DOHH2 (cell line): ENCODE measurements at regions not wholly inside any gene's neighbourhood (a gene's known extent, or its start where the extent isn't known, plus 50 kb on each side); places are given as distances from the start of the nearest gene placed in this dataset.

Experiments
- H3F3A ChIP-seq: fragments of 200-600 bp; sonication (generic), shearing (Covaris generic); 2 replicates; pipeline ENCODE4 v1.6.0; 2016; ENCODE audit warnings: antibody characterized with exemption, mild to moderate bottlenecking; ENCODE audit not compliant: control insufficient read depth, insufficient read depth
- H3K27ac ChIP-seq: fragments of 200-600 bp; sonication (generic); 2 replicates; pipeline ENCODE4 v1.5.1; 2014; ENCODE audit warnings: low read depth, mild to moderate bottlenecking, low read length, moderate library complexity
- H3K27me3 ChIP-seq: fragments of 200-600 bp; sonication (generic); 2 replicates; pipeline ENCODE4 v1.6.1; 2014; ENCODE audit warnings: mild to moderate bottlenecking, low read length, mixed read lengths; ENCODE audit not compliant: control insufficient read depth
- H3K36me3 ChIP-seq: fragments of 200-600 bp; sonication (generic); 2 replicates; pipeline ENCODE4 v1.6.1; 2014; ENCODE audit warnings: mild to moderate bottlenecking, low read length, moderate library complexity, mixed read lengths; ENCODE audit not compliant: control insufficient read depth
- H3K4me1 ChIP-seq: fragments of 200-600 bp; sonication (generic); 2 replicates; pipeline ENCODE4 v1.6.1; 2014; ENCODE audit warnings: mild to moderate bottlenecking, low read length, mixed read lengths; ENCODE audit not compliant: control insufficient read depth
- H3K4me2 ChIP-seq: fragments of 200-600 bp; sonication (generic); 2 replicates; pipeline ENCODE4 v1.6.0; 2014; ENCODE audit warnings: mild to moderate bottlenecking, low read length, moderate library complexity
- H3K4me3 ChIP-seq: fragments of 200-600 bp; sonication (generic); 2 replicates; pipeline ENCODE4 v1.5.1; 2014; ENCODE audit warnings: mild to moderate bottlenecking, low read length, mixed read lengths
- H3K79me2 ChIP-seq: fragments of 200-600 bp; sonication (generic); 2 replicates; pipeline ENCODE4 v1.6.1; 2014; ENCODE audit warnings: mild to moderate bottlenecking, low read length, mixed read lengths; ENCODE audit not compliant: control insufficient read depth
- H3K9me2 ChIP-seq: fragments of 200-600 bp; sonication (generic); replicated peaks from 2 replicates; pipeline ENCODE4 v1.6.1; 2014; ENCODE audit warnings: mild to moderate bottlenecking, low read length, mixed read lengths; ENCODE audit not compliant: control insufficient read depth
- H3K9me3 ChIP-seq: fragments of 200-600 bp; sonication (generic); 2 replicates; pipeline ENCODE4 v1.6.1; 2014; ENCODE audit warnings: antibody characterized with exemption, low read length, mixed read lengths; ENCODE audit not compliant: control insufficient read depth, insufficient read depth
- H4K20me1 ChIP-seq: fragments of 200-600 bp; sonication (generic); 2 replicates; pipeline ENCODE4 v1.6.0; 2014; ENCODE audit warnings: low read depth, mild to moderate bottlenecking, antibody characterized with exemption, low read length, moderate library complexity; ENCODE audit not compliant: control insufficient read depth, insufficient read depth
- EZH2phosphoT487 ChIP-seq: fragments of 200-600 bp; sonication (generic); IDR thresholded peaks from 2 replicates; pipeline ENCODE4 v1.6.1; 2017; ENCODE audit warnings: borderline replicate concordance, mild to moderate bottlenecking, antibody characterized with exemption, low read length, moderate library complexity, mixed read lengths
- TF ChIP-seq, protein P1 (sequence below): fragments of 200-600 bp; sonication (generic); IDR thresholded peaks from one replicate; pipeline ENCODE4 v1.5.1; 2014; ENCODE audit warnings: antibody characterized with exemption, mild to moderate bottlenecking, low read depth, low read length; ENCODE audit not compliant: poor library complexity, severe bottlenecking

DNA sequence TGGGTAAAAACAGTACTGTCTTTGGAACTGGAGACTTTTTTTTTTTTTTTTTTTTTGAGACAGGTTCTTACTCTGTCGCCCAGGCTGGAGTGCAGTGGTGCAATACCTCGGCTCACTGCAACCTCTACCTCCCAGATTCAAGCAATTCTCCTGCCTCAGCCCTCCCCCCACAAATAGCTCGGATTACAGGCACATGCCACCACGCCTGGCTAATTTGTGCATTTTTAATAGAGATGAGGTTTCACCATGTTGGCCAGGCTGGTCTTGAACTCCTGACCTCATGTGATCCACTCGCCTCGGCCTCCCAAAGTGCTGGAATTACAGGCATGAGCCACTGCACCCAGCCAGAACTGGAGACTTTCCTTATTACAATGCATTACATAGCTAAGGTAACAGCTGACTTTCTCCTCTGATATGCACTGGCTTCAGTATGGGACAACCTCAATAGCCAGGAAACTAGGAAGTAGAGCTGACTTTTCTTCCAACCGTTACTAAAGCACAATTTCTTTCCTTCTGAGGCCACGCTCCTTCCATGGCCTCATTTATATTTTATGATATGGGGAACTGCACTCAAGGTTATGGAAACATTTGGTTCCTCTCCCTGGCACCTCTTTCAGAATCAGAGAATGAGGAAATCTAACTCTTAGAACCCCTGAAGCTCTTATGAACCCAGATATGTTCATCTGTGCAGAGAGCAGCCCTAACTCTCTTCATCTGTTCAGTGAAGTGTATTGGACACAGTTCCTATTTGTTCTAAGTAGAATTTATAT, 53.5 kb upstream of the FAM9B start:
- Histone ChIP-seq H3K9me3 (no peaks in the 10 kb centered on the region), H3F3A (no peaks in the 10 kb centered on the region), H3K9me2 (no peaks in the 10 kb centered on the region), H3K27ac (no peak overlapping the region), H3K36me3 (no peaks in the 10 kb centered on the region), H3K79me2 (no peaks in the 10 kb centered on the region), H3K27me3 (no peaks in the 10 kb centered on the region), H3K4me2 (no peak overlapping the region), H3K4me1 (no peaks in the 10 kb centered on the region), H3K4me3 (no peak overlapping the region), H4K20me1 (no peaks in the 10 kb centered on the region)
- TF ChIP-seq EZH2phosphoT487, result no peak
- TF ChIP-seq, protein P1, sequence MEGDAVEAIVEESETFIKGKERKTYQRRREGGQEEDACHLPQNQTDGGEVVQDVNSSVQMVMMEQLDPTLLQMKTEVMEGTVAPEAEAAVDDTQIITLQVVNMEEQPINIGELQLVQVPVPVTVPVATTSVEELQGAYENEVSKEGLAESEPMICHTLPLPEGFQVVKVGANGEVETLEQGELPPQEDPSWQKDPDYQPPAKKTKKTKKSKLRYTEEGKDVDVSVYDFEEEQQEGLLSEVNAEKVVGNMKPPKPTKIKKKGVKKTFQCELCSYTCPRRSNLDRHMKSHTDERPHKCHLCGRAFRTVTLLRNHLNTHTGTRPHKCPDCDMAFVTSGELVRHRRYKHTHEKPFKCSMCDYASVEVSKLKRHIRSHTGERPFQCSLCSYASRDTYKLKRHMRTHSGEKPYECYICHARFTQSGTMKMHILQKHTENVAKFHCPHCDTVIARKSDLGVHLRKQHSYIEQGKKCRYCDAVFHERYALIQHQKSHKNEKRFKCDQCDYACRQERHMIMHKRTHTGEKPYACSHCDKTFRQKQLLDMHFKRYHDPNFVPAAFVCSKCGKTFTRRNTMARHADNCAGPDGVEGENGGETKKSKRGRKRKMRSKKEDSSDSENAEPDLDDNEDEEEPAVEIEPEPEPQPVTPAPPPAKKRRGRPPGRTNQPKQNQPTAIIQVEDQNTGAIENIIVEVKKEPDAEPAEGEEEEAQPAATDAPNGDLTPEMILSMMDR, result no peak

DNA sequence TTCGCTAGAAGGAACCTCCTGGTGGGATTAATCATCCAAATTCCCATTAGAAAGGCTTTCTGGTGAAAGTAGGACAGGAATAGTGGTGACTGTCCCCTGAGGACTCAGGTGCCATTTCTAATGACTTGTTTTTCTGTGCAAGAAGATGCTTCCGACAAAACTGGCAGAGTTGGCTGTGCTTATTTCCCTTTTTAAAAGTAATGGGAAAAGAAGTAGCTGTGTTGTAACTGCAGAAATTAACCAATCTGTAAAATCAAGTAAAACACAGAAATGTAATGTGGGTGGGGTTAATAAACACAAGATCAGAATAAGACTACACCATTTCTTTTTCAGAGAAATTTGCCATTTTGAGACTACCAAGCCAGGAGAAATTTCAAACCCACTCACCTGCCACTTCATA, 55.0 kb upstream of the FAM9B start:
- Histone ChIP-seq H3K36me3 (no peaks in the 10 kb centered on the region), H3K4me1 (no peaks in the 10 kb centered on the region)

DNA sequence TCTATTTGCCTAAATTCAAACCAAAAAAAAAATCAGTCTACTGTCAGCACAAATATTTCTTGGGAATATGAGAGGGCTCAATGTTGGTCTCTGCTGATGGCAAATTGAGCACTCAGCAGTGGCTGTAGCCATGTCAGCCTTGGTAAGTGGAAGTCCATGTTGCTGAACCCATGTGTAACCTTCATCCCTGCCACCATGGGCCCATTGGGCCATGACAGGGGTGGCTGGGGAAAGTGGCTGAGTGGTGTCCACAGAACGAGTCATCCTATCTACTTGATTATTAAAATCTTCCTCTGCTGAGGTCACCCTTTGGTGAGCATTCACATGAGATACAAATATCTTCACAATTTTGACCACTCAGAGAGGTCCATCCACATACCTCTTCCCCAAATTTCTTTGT, 56.8 kb upstream of the FAM9B start:
- no peak overlapping the region for H3K4me2 ChIP-seq

More for the DNA sequence above, 55.0 kb upstream of the FAM9B start:
- Histone ChIP-seq H3F3A (no peaks in the 10 kb centered on the region), H3K4me2 (no peak overlapping the region), H3K79me2 (no peaks in the 10 kb centered on the region), H4K20me1 (no peaks in the 10 kb centered on the region), H3K27me3 (no peaks in the 10 kb centered on the region), H3K9me2 (no peaks in the 10 kb centered on the region), H3K4me3 (no peak overlapping the region), H3K27ac (no peak overlapping the region), H3K9me3 (no peaks in the 10 kb centered on the region)
- TF ChIP-seq EZH2phosphoT487, result no peak
- TF ChIP-seq, protein P1, result no peak

More for the DNA sequence above, 56.8 kb upstream of the FAM9B start:
- Histone ChIP-seq H3K36me3 (no peaks in the 10 kb centered on the region), H3K4me3 (no peak overlapping the region), H3K9me3 (no peaks in the 10 kb centered on the region), H3K27ac (no peak overlapping the region), H3K4me1 (no peaks in the 10 kb centered on the region), H3F3A (no peaks in the 10 kb centered on the region), H3K9me2 (no peaks in the 10 kb centered on the region), H3K79me2 (no peaks in the 10 kb centered on the region), H3K27me3 (no peaks in the 10 kb centered on the region), H4K20me1 (no peaks in the 10 kb centered on the region)
- TF ChIP-seq, protein P1, result no peak
- no peak for TF ChIP-seq EZH2phosphoT487
